GM18907 (cell line): ENCODE measurements at regions not wholly inside any gene's neighbourhood (a gene's known extent, or its start where the extent isn't known, plus 50 kb on each side); places are given as distances from the start of the nearest gene placed in this dataset.
"Not testable (repeated sequence)": the region's sequence is repeated elsewhere in the genome, so short reads cannot be mapped to it uniquely, and the experiment has no call there.

ENCODE experiments used
- ATAC-seq: cut with Tn5 transposase; IDR thresholded peaks from one replicate; pipeline ENCODE4 v1.9.1; 2021; ENCODE audit warnings: mild to moderate bottlenecking, moderate library complexity; ENCODE audit not compliant: unreplicated experiment

- no peak for ATAC-seq
Observed at GRCh38 chr2:15750433-15750814, 158.8 kb downstream of the DDX1 start.

- no peak for ATAC-seq
Observed at GRCh38 chr2:15750822-15751329, 159.2 kb downstream of the DDX1 start.

DNA sequence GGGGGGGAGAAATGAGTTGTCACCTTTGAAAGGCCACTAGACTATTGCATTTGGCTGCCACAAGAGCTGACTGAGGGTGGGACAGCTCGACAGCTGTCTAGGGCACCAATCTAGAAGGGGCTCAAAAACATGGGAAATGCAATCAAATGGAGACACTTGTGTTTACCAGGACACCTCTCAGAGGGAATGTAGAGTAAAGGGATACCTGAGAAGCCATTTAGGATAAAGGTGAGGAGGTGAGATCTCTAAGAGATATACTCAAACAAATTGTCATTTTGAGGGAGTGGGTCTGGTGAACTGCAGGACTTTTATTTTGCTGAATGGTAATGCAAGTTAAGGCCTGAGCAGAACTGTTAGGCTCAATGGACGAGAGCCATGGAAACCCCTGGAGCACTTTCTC lies 159.8 kb downstream of the DDX1 start:
- ATAC-seq = no peak

DNA sequence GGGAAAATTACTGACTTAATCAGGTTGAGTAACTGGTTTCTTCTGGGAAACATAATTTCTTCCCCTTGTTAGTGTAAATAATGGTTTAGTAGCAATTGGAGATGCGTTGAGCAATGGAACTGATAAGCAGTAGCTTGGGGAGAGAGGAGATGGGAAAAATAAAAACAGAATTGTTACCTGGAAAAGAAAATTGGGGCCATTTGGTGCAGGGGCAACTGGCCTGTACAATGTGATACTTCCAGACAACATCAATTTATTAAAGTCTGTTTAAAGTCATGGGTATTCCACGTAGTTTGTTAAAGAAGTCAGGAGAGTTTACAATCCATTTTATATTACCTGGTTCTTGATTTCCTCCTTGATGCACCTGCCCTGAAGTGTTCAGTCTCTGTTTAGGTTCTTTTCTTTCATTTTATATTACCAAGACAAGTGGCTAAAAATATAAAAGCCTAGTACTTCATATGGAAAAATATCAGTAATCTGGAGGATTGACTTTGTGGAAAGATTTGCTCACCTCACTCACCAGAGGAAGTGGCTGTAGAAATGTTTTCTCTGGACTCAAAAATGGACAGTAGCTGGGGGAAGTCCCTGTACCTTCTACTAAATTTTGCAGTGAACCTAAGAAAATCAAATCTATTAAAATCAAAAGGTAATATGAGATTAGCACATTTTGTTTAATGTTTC lies 161.0 kb downstream of the DDX1 start:
- ATAC-seq = no peak

GRCh38 chr2:15753233-15753798 lies 161.6 kb downstream of the DDX1 start:
- no peak for ATAC-seq

GRCh38 chr2:15753811-15754702 lies 162.4 kb downstream of the DDX1 start:
- no peak for ATAC-seq

- no peak for ATAC-seq
Observed at GRCh38 chr2:15754703-15755099, 163.0 kb downstream of the DDX1 start.

DNA sequence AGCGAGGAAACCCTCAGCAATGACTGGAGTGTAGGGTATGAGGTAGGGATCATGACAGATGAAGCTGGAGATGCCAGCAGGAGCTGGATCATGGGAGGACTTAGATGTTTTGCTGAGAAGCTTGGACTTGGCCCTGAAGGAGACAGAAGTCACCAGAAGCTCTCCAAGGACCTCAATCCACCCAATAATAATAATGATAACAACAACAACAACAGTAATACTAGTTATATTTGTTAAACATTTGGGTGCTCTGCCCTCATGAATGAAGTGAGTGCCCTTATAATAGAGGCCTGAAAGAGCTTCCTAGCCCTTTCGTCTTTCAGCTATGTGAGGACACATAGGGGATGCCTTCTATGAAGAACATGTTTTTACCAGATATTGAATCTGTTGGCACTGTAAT lies 163.9 kb downstream of the DDX1 start:
- ATAC-seq = no peak

DNA sequence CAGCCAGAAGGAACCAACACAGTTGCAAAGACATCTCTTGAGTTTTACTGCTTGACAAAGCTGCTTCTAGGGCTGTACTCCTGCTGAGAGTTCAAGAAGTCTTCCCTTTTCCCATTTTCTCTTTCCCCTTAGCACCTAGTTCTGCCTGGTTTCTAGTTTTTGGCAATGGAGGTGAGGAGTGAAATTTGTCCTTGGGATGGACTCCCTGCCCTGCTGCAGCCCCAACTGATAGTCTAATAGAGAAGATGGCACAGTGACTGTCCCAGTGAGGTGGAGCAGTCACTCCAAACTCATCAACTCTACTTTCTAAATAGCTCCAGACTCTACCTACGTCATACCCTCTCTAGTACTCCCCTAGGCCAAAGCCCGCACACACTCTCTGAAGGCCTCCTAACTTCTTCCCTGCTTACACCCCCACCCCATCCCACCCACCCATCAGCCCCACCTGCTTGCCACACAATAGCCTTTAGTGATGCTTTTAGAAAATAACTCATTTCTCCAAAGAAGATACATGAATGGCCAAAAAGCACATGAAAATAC lies 164.4 kb downstream of the DDX1 start:
- no peak for ATAC-seq

DNA sequence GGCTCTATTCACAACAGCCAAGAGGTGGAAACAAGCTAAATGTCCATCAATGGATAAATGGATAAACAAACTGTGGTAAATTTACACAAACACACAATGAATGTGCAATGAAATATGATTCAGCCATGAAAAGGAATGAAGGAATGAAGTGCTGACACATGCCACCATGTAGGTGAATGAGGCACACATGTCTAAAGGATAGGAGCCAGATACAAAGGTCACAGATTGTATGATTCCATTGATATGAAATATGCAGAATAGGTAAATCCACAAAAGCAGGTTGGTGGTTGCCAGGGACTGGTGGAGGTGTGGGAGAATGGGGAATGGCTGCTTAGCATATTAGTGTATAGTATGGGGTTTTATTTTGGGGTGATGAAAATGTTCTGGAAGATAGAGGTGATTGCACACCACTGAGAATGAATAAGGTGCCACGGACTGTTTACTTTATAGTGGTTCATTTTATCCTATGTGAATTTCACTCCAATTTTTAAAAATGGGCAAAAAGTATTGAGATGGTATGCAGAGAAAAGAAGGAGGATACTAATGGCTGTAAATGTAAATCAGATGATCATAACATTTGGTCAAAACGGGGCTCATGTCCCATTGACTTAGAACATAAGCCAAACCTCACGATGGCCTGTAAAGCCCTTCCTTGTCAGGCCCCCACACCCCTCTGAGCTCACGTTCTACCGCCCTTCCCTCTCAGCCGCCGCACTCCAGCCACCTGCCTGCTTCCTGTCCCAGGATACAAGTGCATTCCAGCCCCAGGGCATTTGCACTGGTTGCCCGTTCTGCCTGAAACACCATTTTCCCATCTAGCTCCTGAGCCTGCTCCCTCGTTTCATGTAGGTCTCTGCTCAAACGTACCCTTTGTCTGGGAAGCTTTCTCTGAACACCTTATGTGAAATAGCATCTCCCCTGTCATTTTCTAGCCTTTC lies 165.5 kb downstream of the DDX1 start:
- no peak for ATAC-seq

DNA sequence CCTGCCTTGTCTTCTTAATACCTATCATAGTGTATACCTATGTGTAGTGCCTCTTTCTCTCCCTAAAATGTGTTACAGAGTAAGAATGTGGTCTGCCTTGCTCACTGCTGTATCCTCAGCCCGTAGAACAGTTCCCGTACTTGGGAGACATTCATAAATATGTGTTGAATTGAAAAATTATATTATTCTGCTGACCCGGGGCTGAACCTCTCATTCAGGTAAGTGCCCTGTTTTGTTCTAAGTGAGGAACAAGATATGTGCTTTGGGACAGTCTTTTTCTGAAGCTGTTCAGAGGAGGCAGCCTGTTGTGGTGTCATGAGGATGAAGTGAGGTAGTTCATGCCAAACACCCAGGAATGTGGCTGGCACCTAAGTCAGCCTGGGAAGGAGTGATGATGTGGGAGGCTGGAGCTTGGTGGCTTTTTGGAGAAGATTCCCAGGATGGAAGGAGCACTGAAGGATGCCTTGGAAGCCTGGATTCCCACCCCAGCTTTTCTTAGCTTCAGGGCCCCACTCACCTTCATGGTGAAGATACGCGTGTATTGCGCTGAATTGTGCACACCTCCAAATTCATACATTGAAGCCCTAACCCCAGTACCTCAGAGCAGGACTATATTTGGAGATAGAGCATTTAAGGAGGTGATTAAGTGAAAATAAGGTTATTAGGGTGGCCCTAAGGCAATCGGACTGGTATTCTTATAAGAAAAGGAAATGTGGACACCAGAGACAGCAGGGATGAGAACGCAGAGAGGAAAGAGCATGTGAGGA lies 166.3 kb downstream of the DDX1 start:
- ATAC-seq = no peak

GRCh38 chr2:15758848-15759247 lies 167.2 kb downstream of the DDX1 start:
- no peak for ATAC-seq

DNA sequence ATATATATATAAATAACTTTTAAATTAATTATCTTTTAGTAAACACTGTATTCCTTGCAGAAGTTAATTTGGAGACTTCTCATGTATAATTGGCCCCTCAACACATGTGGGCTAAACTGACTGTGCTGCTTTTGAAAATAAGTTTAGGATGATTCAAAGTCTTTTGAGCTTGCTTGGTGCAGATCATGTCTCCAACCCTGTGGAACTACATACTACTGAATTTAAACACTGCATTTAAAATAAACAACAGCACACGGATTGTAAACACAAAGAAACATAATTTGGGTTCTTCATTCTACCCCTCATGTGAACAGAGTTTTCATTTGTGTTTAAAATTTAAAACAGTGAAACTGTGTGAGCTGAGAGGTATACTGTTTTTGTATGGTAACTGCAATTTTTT lies 167.7 kb downstream of the DDX1 start:
- ATAC-seq = no peak

DNA sequence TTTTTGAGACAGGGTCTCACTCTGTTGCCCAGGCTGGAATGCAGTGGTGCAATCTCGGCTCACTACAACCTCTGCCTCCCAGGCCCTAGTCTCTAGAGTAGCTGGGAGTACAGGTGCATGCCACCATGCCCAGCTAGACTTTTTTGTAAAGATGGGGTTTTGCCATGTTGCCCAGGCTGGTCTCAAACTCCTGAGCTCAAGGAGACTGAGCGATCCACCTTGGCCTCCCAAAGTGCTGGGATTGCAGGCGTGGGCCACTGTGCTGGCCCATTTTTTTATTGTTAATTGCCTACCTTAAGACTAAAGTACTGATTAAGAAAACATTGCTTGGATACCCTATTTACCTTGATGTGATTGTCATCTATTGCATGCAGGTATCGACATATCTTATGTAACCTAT lies 168.1 kb downstream of the DDX1 start:
- ATAC-seq = not testable (repeated sequence)

- no peak for ATAC-seq
Observed at GRCh38 chr2:15760232-15760910, 168.7 kb downstream of the DDX1 start.

- no peak for ATAC-seq
Observed at GRCh38 chr2:15761056-15761455, 169.4 kb downstream of the DDX1 start.

DNA sequence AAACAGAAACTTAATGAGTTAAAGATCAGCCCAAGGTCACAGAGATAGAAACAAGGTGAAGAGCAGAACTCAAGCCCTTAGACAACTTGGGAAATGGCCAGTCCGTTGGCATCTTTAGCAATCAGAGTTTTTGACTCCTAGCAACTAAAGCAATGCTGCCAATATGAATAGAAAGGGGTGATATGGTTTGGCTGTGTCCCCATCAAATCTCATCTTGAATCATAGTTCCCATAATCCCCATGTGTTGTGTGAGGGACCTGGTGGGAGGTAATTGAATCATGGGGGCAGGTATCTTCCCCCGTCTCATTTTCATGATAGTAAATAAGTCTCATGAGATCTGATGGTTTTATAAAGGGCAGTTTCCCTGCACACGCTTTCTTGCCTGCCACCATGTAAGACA lies 170.2 kb downstream of the DDX1 start:
- no peak for ATAC-seq

DNA sequence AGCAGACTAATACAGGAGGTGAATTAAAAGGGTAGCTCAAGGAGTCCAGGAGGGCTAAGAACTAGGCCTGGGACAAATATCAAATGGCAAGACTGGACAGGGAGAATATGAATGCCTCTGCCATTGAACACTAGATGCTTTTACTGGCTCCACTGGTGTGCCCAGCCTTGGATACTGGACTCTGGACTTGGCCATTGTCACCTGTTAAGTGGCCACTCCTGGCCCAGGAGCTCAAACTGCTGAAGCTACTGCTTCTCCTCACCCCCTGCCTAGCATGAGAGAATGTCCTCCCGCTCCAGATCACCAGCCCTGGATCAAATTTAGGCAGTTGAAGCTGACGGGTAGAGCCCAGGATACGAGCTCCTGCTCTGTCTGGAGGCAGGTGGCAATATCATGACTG lies 170.8 kb downstream of the DDX1 start:
- ATAC-seq = no peak
